ENCODE measurements at regions not wholly inside any gene's neighbourhood (a gene's known extent, or its start where the extent isn't known, plus 50 kb on each side); places are given as distances from the start of the nearest gene placed in this dataset.

DNA sequence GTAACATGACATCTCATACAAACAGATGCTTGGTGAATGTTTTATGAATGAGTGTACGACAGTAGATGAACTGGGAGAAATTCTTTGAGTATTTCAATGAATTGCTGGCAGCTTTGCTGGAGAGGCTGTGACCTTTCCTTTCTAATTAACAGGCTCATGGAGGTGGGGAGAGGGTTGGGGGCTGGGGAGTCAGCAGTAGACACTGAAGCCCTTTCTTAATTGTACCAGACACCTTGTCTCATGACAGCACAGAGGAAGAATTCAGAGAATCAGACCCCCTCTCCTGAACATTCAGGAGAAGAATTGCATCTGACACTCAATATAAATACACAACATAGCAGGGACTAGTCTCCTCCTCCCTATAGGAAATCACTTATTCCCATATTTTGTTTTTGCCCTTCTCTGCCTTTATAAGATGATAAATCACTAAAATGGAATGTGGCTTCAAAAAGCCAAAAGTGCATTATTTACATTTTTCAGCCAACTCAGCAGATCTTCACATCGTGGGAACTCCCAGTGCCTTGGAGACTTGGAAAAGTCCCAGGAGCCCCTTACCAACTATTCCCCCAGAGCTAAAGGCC, 66.2 kb upstream of the TPM1 start:
- Mint-ChIP-seq H3K27ac (no peak overlapping the region), H3K4me3 (no peak overlapping the region), H3K36me3 (no peaks in the 10 kb centered on the region), H3K9me3 (no peaks in the 10 kb centered on the region), H3K27me3 (peaks cover 5% of the 10 kb centered on the region), H3K4me1 (ENCODE audit: low read depth) (no peaks in the 10 kb centered on the region)
- ChIA-PET CTCF (no interaction called here), POLR2A (interaction anchor here (0.5 kb wide), 1 partner anchor 980 kb away, joined by 3 read pairs; no protein-coding TSS in a partner anchor)
- no peak for DNase-seq
- intact Hi-C loops (cut with micrococcal nuclease) = no loop called here

DNA sequence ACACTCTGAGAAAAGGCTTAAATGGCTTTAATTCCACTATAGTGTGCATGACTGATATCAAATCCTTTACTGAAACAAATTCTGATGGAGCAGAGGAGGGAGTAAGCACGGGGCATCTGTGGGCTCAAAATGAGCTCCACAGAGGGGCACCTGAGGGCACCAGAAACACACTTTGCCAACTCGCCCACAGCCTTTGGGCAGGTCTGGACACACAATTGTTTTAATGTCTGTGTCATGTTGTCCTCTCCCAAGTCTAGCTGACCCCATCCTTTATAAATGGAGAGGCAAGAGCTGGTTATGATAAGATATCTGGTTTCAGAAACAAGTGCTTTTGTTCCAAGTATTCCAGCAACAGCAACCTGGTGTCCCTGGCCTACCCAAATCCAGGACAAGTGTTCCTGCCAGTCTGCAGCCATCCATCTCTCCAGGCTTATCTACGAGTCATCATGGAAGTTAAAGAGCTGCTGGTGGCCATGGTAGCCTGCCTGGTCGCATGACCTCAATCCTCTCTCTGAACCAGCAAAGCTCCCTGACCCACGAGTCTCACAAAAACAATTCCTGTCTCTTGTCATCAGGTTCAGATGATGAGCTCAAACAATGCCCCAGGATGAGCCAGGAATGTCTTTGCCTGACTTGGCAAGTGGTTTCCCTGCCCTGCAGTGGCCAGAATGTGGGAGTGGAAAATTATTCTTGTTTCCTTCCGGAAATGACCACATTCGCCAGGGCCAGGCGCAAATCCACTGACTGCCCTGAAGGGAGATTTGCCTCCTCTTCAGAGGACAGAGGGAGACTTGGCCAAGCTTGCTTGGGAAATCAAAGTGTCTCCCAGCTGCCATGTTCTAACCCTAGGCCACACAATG, 64.4 kb upstream of the TPM1 start:
- CTCF ChIA-PET = no interaction called here
- H3K9me3 Mint-ChIP-seq = no peaks in the 10 kb centered on the region

DNA sequence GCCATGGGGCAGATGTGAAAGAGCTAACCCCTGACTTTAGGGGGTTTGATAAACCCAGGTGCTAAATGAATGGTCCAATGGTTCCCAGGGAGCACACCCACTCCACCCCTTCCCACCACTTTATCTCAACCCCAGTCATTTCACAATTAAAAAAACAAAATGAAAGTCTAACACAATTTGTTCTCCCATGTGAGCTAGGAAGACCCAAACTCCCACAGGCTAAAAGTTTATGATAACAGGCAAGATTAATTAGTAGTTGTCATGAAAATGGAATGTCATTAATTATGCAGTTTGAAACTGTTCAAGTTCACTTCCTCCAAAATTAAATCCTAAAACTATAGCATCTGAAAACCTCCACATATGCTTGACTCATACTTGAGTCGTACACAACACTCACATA, 63.3 kb upstream of the TPM1 start:
- Mint-ChIP-seq H3K27ac (no peak overlapping the region), H3K4me3 (no peak overlapping the region), H3K4me1 (ENCODE audit: low read depth) (no peaks in the 10 kb centered on the region), H3K36me3 (no peaks in the 10 kb centered on the region), H3K9me3 (no peaks in the 10 kb centered on the region), H3K27me3 (peaks cover 6% of the 10 kb centered on the region)
- ChIA-PET CTCF (no interaction called here), POLR2A (no interaction called here)
- intact Hi-C loops (cut with micrococcal nuclease) = no loop called here
- DNase-seq = no peak

More for the DNA sequence above, 64.4 kb upstream of the TPM1 start:
- Mint-ChIP-seq H3K27me3 (peaks cover 1% of the 10 kb centered on the region), H3K4me1 (ENCODE audit: low read depth) (no peaks in the 10 kb centered on the region), H3K4me3 (no peak overlapping the region), H3K27ac (no peak overlapping the region), H3K36me3 (no peaks in the 10 kb centered on the region)
- POLR2A ChIA-PET = no interaction called here
- intact Hi-C loops (cut with micrococcal nuclease) = no loop called here
- no peak for DNase-seq

GRCh38 chr15:62981071-62981470, 61.5 kb upstream of the TPM1 start:
- Mint-ChIP-seq H3K27me3 (peaks cover 13% of the 10 kb centered on the region), H3K27ac (no peak overlapping the region), H3K4me3 (no peak overlapping the region), H3K36me3 (no peaks in the 10 kb centered on the region), H3K9me3 (no peaks in the 10 kb centered on the region), H3K4me1 (ENCODE audit: low read depth) (no peaks in the 10 kb centered on the region)
- ChIA-PET CTCF (no interaction called here), POLR2A (no interaction called here)
- no peak for DNase-seq
- intact Hi-C loops (cut with micrococcal nuclease) = no loop called here

GRCh38 chr15:62983956-62984355, 58.6 kb upstream of the TPM1 start:
- no peaks in the 10 kb centered on the region for H3K9me3 Mint-ChIP-seq
- no peak overlapping the region for H3K4me3 Mint-ChIP-seq
- ChIA-PET CTCF (no interaction called here), POLR2A (no interaction called here)
- no peak overlapping the region for H3K27ac Mint-ChIP-seq
- peaks cover 13% of the 10 kb centered on the region for H3K27me3 Mint-ChIP-seq
- no peak for DNase-seq
- intact Hi-C loops (cut with micrococcal nuclease) = no loop called here
- no peaks in the 10 kb centered on the region for H3K36me3 Mint-ChIP-seq
- no peaks in the 10 kb centered on the region for H3K4me1 Mint-ChIP-seq (ENCODE audit: low read depth)

GRCh38 chr15:62985768-62986167, 56.8 kb upstream of the TPM1 start:
- Mint-ChIP-seq H3K9me3 (no peaks in the 10 kb centered on the region), H3K27me3 (peaks cover 16% of the 10 kb centered on the region), H3K27ac (no peak overlapping the region), H3K36me3 (no peaks in the 10 kb centered on the region), H3K4me1 (ENCODE audit: low read depth) (no peaks in the 10 kb centered on the region), H3K4me3 (no peak overlapping the region)
- POLR2A ChIA-PET = no interaction called here
- no peak for DNase-seq
- intact Hi-C loops (cut with micrococcal nuclease) = no loop called here
- CTCF ChIA-PET = no interaction called here

DNA sequence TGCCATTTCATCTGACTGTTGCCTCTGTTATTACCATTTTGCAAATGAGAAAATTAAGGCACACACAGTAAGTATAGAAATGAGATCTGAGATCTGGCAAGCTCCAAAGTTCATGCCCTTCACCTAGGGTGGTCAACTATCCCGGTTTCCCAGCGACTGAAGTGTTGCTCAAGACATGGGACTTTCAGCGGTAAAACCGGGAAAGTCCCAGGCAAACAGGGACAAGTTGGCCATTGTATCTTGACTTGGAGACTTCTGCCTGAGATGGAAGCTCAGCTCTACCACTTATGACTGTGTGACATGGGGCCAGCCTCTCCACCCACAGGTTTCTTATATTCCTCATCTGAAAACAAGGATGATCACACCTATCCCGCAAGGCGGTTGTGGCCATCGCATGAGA, 55.6 kb upstream of the TPM1 start:
- H3K4me1 Mint-ChIP-seq (ENCODE audit: low read depth) = no peaks in the 10 kb centered on the region
- H3K4me3 Mint-ChIP-seq = no peak overlapping the region
- ChIA-PET CTCF (no interaction called here), POLR2A (no interaction called here)
- intact Hi-C loops (cut with micrococcal nuclease) = no loop called here
- no peaks in the 10 kb centered on the region for H3K9me3 Mint-ChIP-seq
- no peak for DNase-seq
- H3K36me3 Mint-ChIP-seq = no peaks in the 10 kb centered on the region
- H3K27me3 Mint-ChIP-seq = peaks cover 17% of the 10 kb centered on the region
- no peak overlapping the region for H3K27ac Mint-ChIP-seq

DNA sequence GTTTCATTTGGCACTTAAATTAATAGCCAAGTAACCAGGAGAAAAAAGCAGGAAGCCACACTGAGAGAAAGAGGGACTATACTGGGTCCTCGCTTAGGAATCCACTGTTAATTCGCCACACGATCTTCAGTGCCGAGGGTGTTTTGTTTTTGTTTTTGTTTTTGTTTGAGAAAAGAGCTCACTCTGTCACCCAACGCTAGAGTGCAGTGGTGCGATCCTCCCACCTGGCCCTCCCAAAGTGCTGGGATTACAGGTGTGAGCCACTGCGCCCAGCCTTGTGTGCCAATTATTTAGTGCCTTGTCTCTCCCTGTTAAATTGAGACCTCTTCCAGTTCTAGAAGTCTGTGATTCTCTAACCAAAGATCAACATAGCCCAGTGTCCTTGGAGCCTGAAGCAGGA, 53.8 kb upstream of the TPM1 start:
- intact Hi-C loops (cut with micrococcal nuclease) = no loop called here
- Mint-ChIP-seq H3K4me1 (ENCODE audit: low read depth) (no peaks in the 10 kb centered on the region), H3K9me3 (no peaks in the 10 kb centered on the region), H3K27me3 (peaks cover 18% of the 10 kb centered on the region), H3K36me3 (no peaks in the 10 kb centered on the region), H3K27ac (no peak overlapping the region), H3K4me3 (no peak overlapping the region)
- ChIA-PET CTCF (no interaction called here), POLR2A (no interaction called here)
- no peak for DNase-seq

DNA sequence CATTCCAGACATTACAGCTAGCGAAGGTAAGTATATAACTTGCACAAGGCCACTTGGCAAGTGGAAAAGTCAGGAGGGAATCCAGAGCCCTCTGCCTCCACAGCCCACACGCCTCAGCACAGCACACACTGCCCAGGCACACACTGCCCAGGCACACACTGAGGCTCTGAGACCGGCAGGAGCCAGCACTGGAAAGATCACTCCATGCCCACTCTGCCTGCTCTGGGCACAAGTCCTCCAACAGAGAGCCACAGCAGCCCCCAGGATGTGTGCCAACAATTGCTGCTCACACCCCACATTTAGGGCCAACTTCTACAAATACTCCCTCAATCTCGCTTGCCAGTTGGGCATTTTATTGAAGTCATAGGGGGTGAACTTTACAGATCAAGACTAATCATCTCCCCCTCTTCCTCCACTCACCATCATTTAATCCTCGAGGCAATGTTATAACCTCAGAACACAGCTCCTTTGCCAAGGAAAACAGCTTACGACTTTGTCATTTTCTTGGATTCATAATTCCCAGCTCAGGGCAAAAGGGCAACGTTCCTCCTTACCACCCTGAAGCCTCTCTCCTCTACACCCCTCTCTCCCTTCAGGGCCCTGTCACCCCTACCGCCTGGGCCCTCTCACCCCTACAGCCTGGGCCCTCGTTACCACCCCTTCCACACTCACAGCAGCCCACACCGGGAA, 53.0 kb upstream of the TPM1 start:
- H3K36me3 Mint-ChIP-seq = no peaks in the 10 kb centered on the region
- H3K27me3 Mint-ChIP-seq = peaks cover 17% of the 10 kb centered on the region
- DNase-seq = no peak
- H3K4me3 Mint-ChIP-seq = no peak overlapping the region
- no peak overlapping the region for H3K27ac Mint-ChIP-seq
- ChIA-PET POLR2A (no interaction called here), CTCF (interaction anchor here (0.6 kb wide), 2 partner anchors 12 to 246 kb away, joined by 3 read pairs; no protein-coding TSS in a partner anchor)
- intact Hi-C loops (cut with micrococcal nuclease) = no loop called here
- H3K4me1 Mint-ChIP-seq (ENCODE audit: low read depth) = no peaks in the 10 kb centered on the region
- no peaks in the 10 kb centered on the region for H3K9me3 Mint-ChIP-seq

- Mint-ChIP-seq H3K4me3 (no peak overlapping the region), H3K27me3 (peaks cover 10% of the 10 kb centered on the region), H3K4me1 (ENCODE audit: low read depth) (no peaks in the 10 kb centered on the region), H3K27ac (no peak overlapping the region), H3K9me3 (no peaks in the 10 kb centered on the region), H3K36me3 (no peaks in the 10 kb centered on the region)
- ChIA-PET CTCF (no interaction called here), POLR2A (no interaction called here)
- intact Hi-C loops (cut with micrococcal nuclease) = no loop called here
- DNase-seq = no peak
Observed at GRCh38 chr15:62991698-62992097, 50.8 kb upstream of the TPM1 start.

- Mint-ChIP-seq H3K27ac (no peak overlapping the region), H3K4me3 (no peak overlapping the region), H3K9me3 (no peaks in the 10 kb centered on the region), H3K27me3 (peaks cover 10% of the 10 kb centered on the region), H3K36me3 (no peaks in the 10 kb centered on the region), H3K4me1 (ENCODE audit: low read depth) (no peaks in the 10 kb centered on the region)
- no peak for DNase-seq
- POLR2A ChIA-PET = no interaction called here
- CTCF ChIA-PET = no interaction called here
- intact Hi-C loops (cut with micrococcal nuclease) = no loop called here
Observed at GRCh38 chr15:62992302-62992701, 50.2 kb upstream of the TPM1 start.

Data from activated CD4-positive, alpha-beta memory T cell treated with anti-CD3 and anti-CD28 coated beads for 36 hours (primary cell).